MV-4-11 (cell line): ENCODE measurements at regions not wholly inside any gene's neighbourhood (a gene's known extent, or its start where the extent isn't known, plus 50 kb on each side); places are given as distances from the start of the nearest gene placed in this dataset.
A peak's percentile ranks its signal among the peaks of the same experiment; 100 is the strongest.
"Not testable (repeated sequence)": the region's sequence is repeated elsewhere in the genome, so short reads cannot be mapped to it uniquely, and the experiment has no call there.

Experiments used
- DNase-seq: peaks from one replicate; lab custom pipeline; 2025; lab: John Stamatoyannopoulos, UW

DNA sequence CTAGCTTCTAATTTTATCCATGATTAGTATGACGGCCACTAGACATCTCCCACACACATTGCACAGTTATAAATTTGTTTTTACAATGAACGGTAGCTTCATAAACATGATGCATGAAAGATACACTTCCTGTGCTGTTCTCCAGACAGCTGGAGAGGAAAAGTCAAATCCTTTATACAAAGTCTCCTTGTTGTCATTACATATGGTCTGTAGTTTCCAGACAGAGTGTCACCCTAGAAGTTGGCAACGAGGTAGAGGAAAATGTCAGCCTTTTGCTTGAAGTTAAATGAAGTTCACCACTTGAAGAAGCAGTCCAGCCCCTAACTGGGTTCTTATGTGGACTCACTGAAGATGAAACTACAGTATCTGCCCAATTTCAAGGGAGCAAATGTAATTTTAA is 253.0 kb upstream of the P2RY1 start:
- no peak for DNase-seq

DNA sequence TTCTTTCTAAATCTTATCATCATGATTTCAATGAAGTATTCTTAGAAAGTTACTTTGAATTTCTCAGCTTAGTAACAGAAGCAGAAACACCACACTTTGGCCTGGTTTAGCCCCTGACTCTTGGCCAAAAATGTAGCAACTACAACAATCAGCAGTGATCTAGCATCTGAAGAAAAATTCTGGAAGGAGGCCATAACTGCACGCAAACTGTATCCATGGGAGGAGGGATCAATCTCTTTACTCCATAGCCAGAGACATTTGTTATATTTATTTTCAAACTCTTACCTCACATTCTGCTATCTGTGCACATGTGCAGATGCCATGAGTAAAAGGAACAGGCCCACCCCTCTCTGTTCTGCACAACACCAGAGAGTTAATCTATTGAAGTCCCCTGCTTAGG is 251.0 kb upstream of the P2RY1 start:
- DNase-seq = no peak

GRCh38 chr3:152586974-152587373 is 248.0 kb upstream of the P2RY1 start:
- DNase-seq = no peak

GRCh38 chr3:152587861-152588260 is 247.1 kb upstream of the P2RY1 start:
- no peak for DNase-seq

- DNase-seq = peak; percentile 5
These were observed 245.3 kb upstream of the P2RY1 start for GRCh38 chr3:152589644-152590043.

- DNase-seq = no peak
These were observed 243.4 kb upstream of the P2RY1 start for GRCh38 chr3:152591515-152591914.

- no peak for DNase-seq
These were observed 241.7 kb upstream of the P2RY1 start for GRCh38 chr3:152593242-152593641.

GRCh38 chr3:152595975-152596821 is 238.7 kb upstream of the P2RY1 start:
- DNase-seq = peak; percentile 98

- not testable (repeated sequence) for DNase-seq
These were observed 238.1 kb upstream of the P2RY1 start for GRCh38 chr3:152596832-152597231.

- DNase-seq = no peak
These were observed 228.8 kb upstream of the P2RY1 start for GRCh38 chr3:152606146-152606545.

GRCh38 chr3:152607179-152607578 is 227.8 kb upstream of the P2RY1 start:
- no peak for DNase-seq

DNA sequence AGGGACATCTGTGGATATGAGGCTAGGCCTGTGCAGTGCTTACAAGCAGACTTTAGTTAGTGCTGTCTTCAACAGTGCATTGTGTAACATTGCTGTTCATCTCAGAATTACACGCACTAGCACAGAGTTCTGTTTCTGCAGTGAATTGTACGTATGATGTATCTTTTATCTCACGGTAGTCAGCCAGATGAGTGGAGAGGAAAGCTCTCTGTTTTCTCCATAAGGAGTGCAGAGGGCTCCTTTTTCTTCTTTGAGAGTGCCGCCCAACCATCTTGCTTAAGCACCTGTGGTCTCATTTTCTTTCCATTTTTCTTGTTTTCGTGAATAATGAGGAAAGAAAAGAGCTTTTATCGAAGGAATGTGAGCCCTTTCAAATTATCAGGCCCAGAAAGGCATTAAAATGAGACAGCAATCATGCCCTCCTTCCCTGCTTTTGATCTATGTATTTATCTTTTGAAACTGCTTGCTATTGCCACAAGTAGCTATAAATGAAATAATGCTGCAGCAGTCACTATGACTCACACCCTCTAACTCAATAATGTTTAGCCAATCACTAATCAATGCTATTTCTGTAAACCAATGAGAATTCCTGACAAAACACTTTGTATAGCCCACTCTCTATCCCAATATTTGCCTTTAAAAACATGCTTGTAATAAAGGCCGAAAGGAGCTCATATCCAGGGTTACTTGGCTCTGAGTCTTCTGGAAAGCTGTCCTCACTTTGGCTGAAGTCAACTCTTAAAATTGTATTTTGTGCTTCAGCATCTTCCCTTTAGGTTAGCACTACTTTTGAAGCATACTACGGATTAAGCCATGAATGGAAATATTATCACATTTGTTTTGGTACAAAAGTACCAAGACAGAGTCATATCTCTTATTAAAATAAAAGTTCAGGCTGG is 226.0 kb upstream of the P2RY1 start:
- DNase-seq = no peak

DNA sequence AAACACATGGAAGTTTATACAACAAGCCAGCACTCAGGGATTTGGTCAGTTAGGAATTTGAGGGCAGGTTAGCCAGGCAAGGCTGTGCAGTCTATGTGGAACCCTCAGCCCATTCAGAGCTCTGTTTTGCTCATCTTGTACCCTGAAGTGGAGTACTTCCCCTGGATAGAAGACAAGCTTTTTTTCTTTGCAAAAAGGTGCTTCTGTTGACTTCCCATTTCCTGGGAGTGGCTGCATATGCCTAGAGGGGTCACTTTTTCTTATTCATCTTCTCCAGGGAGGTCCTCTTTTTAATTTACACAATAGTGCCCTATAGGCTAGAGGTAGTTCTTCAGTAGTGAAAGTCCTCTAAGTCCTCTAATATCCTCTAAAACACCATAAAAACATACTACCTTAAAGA is 225.0 kb upstream of the P2RY1 start:
- DNase-seq = no peak

DNA sequence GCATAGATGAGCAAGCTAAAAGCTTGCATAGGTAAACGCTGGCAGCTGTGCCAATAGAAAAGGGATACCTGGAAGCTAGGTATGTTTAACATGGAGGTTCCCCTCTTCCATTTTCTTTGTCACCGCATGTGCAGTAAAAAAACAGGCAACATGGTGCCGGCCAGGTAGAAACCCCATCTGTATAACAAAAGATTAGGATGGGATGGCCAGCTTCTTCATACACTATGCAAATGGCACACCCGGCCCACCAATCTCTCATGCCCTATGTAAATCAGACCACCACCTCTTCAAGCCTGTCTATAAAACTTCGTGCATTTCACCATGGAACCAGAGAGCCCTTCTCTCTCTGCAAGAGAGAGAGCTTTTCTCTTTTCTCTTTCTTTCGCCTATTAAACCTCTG is 224.3 kb upstream of the P2RY1 start:
- no peak for DNase-seq

- DNase-seq = no peak
These were observed 223.0 kb upstream of the P2RY1 start for GRCh38 chr3:152611905-152612304.

DNA sequence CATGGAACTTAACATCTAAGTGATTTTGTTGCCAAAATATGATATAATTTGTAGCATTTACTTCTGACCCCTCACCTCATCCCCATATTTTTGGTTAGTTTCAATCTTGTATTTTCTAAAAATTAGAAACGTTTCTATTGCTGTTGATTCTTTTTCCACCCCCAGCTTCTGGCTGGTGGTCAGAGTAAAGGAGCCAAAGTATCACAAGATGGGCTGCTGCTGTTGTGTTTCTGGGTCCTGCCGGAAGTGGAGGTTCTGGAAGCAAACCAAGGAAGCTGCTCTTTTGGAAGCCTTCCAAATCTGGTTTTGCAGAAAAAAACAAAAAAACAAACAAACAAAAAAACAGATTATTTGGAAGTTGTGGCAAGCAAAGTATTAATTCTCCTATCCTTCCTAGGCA is 221.1 kb upstream of the P2RY1 start:
- no peak for DNase-seq

GRCh38 chr3:152615681-152616080 is 219.2 kb upstream of the P2RY1 start:
- DNase-seq = peak; percentile 74

GRCh38 chr3:152617609-152618008 is 217.3 kb upstream of the P2RY1 start:
- DNase-seq = no peak

- no peak for DNase-seq
These were observed 216.4 kb upstream of the P2RY1 start for GRCh38 chr3:152618529-152618928.

- DNase-seq = no peak
These were observed 215.2 kb upstream of the P2RY1 start for GRCh38 chr3:152619691-152620090.

- no peak for DNase-seq
These were observed 214.5 kb upstream of the P2RY1 start for GRCh38 chr3:152620395-152620794.

DNA sequence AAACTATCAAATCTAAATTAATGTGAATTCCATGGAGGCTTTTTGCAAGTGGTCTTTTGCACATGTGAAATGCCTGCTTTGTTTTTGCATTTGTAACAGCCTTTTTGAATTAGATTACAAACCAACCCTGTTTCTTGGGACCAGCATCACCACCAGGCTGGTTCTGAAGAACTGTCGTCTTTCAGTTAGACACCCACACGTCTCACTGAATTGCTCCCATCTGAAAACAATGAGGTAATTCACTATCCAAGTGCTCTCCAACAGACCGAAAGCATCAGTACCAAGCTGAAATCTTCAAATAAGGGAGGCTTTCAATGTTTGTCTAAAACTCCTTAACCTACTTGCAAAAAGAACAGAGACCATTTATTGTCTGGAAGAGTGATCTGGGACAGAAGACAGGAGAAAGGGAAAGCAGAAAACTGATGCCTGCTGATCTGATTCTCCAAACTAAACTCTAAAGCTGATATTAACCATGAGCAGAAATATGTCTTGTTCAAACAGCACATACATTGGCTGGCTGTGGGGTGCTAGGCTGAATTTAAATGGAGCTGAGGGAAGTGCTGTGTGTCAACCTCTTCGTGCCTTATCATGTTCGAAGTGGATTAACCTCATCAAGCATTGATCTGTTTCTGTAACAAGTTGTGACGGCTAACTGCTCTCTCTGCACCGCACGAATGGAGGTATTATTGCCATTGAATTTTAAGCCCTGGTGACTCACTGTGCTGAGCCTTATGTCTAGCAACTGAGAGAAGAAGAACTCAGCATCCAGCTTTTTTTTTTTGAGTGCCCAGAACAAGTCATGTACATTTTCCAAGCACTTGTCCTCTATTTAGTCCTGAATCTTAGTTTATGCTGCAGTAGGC is 213.7 kb upstream of the P2RY1 start:
- DNase-seq = no peak
